Natural killer cell (primary cell): ENCODE measurements at regions not wholly inside any gene's neighbourhood (a gene's known extent, or its start where the extent isn't known, plus 50 kb on each side); places are given as distances from the start of the nearest gene placed in this dataset.

Source experiments
- ATAC-seq, 3 donors: fragments of 150-1000 bp in 2 of 3; fragments of 200-7000 bp in 1 of 3; cut with Tn5 transposase; 1 replicate in 1 of 3; 2 replicates in 2 of 3; pipeline ENCODE4 v1.10.0; 2021; ENCODE audit warnings: mild to moderate bottlenecking in 2 of 3, moderate library complexity in 2 of 3
- DNase-seq, 2 donors: peaks; one replicate each; pipeline versions ENCODE4 v3.0.0 to v3.0.0-alpha.2; 2013 to 2021; ENCODE audit warnings: mixed read lengths in 1 of 2
- H3K27ac ChIP-seq: one replicate; pipeline ENCODE4 v1.5.1; 2013; ENCODE audit warnings: mild to moderate bottlenecking, low read length
- H3K27me3 ChIP-seq: one replicate; pipeline ENCODE4 v1.6.1; 2013; ENCODE audit warnings: low read length; ENCODE audit not compliant: control insufficient read depth, insufficient read depth
- H3K36me3 ChIP-seq: one replicate; pipeline ENCODE4 v1.6.1; 2013; ENCODE audit warnings: low read length; ENCODE audit not compliant: control insufficient read depth, insufficient read depth
- H3K4me1 ChIP-seq: one replicate; pipeline ENCODE4 v1.6.1; 2013; ENCODE audit warnings: low read length; ENCODE audit not compliant: control insufficient read depth, insufficient read depth
- H3K4me3 ChIP-seq: one replicate; pipeline ENCODE4 v1.5.1; 2013; ENCODE audit warnings: low read length
- H3K9me3 ChIP-seq: one replicate; pipeline ENCODE4 v1.6.1; 2013; ENCODE audit warnings: low read length; ENCODE audit not compliant: control insufficient read depth, insufficient read depth
- H3K27ac Mint-ChIP-seq, 2 donors: one replicate each; pipeline ENCODE4 v1.8.0; 2022; ENCODE audit warnings: mild to moderate bottlenecking in 2 of 2, mixed read lengths in 2 of 2, moderate library complexity in 1 of 2
- H3K27me3 Mint-ChIP-seq, 2 donors: one replicate each; pipeline ENCODE4 v1.8.0; 2022; ENCODE audit warnings: low read depth in 2 of 2, mixed read lengths in 2 of 2
- H3K36me3 Mint-ChIP-seq: one replicate; pipeline ENCODE4 v1.8.0; 2022; ENCODE audit warnings: mixed read lengths
- H3K4me1 Mint-ChIP-seq, 2 donors: one replicate each; pipeline ENCODE4 v1.8.0; 2022; ENCODE audit warnings: mixed read lengths in 2 of 2
- H3K4me3 Mint-ChIP-seq: one replicate; pipeline ENCODE4 v1.8.0; 2022; ENCODE audit warnings: mild to moderate bottlenecking, moderate library complexity, mixed read lengths
- H3K9me3 Mint-ChIP-seq, 2 donors: one replicate each; pipeline ENCODE4 v1.8.0; 2022; ENCODE audit warnings: mixed read lengths in 2 of 2
- CTCF ChIP-seq: fragments of 200-600 bp; IDR thresholded peaks from one replicate; pipeline ENCODE4 v1.8.0; 2022; ENCODE audit warnings: antibody characterized with exemption
- WGBS: methylation state at CpG from one replicate; pipeline ENCODE4 v1.1.7; 2013; ENCODE audit warnings: missing lambda C conversion rate; ENCODE audit not compliant: insufficient coverage; 5-methylcytosine and 5-hydroxymethylcytosine counted together
- intact Hi-C: fragments of 100-400 bp; cut with micrococcal nuclease; formaldehyde crosslinking; loops from one replicate; pipeline ENCODE4 v1.14.2; 2022

GRCh38 chr4:41408859-41409593, 128.9 kb upstream of the LIMCH1 start:
- intact Hi-C loops, result no loop called here
- no peak for ATAC-seq

GRCh38 chr4:41409594-41409895, 128.4 kb upstream of the LIMCH1 start:
- ATAC-seq, result no peak
- no peaks in the 10 kb centered on the region for H3K9me3 ChIP-seq
- Mint-ChIP-seq H3K27ac (no peak overlapping the region), H3K4me1 (peaks cover 5% of the 10 kb centered on the region in 2 donors), H3K27me3 (peaks cover 3 to 13% of the 10 kb centered on the region in 2 donors), H3K9me3 (peaks cover 2 to 4% of the 10 kb centered on the region in 2 donors), H3K36me3 (no peaks in the 10 kb centered on the region), H3K4me3 (no peak overlapping the region)
- H3K36me3 ChIP-seq, result no peaks in the 10 kb centered on the region
- H3K4me1 ChIP-seq, result no peaks in the 10 kb centered on the region
- H3K27me3 ChIP-seq, result no peaks in the 10 kb centered on the region
- no peak for TF ChIP-seq CTCF
- no peak overlapping the region for H3K4me3 ChIP-seq
- DNase-seq, result no peak
- WGBS, result 100% methylated on average over 2 of the region's 2 CpGs
- intact Hi-C loops, result no loop called here
- no peak overlapping the region for H3K27ac ChIP-seq

More at GRCh38 chr4:41408859-41409593, 128.9 kb upstream of the LIMCH1 start:
- Histone ChIP-seq H3K36me3 (no peaks in the 10 kb centered on the region), H3K27me3 (no peaks in the 10 kb centered on the region), H3K4me1 (no peaks in the 10 kb centered on the region), H3K9me3 (no peaks in the 10 kb centered on the region), H3K27ac (no peak overlapping the region), H3K4me3 (no peak overlapping the region)
- peaks cover 5% of the 10 kb centered on the region in 2 donors for H3K4me1 Mint-ChIP-seq
- H3K27me3 Mint-ChIP-seq, result peaks cover 3 to 8% of the 10 kb centered on the region in 2 donors
- H3K9me3 Mint-ChIP-seq, result peaks cover 3 to 4% of the 10 kb centered on the region in 2 donors
- no peak overlapping the region for H3K27ac Mint-ChIP-seq
- TF ChIP-seq CTCF, result no peak
- no peaks in the 10 kb centered on the region for H3K36me3 Mint-ChIP-seq
- WGBS, result 80% methylated on average over 3 of the region's 4 CpGs
- no peak for DNase-seq
- no peak overlapping the region for H3K4me3 Mint-ChIP-seq

DNA sequence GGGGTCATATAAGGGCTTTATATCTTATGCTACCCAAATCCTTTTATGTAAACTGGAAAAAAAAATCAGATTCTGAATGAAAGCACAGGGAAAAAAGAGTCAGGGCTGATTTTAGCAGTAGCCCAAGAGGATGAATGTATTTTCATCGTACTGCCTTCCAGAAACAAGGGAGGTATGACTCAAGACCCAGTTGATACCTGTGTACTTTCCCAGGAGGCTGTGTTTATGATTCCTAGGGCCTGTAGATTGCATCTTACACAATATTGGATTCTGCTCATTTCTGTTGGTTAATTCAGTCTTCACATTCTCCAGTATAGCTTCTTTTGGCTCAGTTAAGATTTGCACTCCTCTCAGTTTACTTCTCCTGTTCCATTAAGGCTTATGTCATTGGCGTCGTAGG, 127.9 kb upstream of the LIMCH1 start:
- H3K9me3 ChIP-seq, result no peaks in the 10 kb centered on the region
- no peak overlapping the region for H3K27ac ChIP-seq
- Mint-ChIP-seq H3K27ac (no peak overlapping the region), H3K4me1 (peaks cover 5% of the 10 kb centered on the region in 2 donors), H3K9me3 (peaks cover 2 to 4% of the 10 kb centered on the region in 2 donors), H3K36me3 (no peaks in the 10 kb centered on the region), H3K27me3 (peaks cover 3 to 13% of the 10 kb centered on the region in 2 donors), H3K4me3 (no peak overlapping the region)
- ATAC-seq, result no peak
- WGBS, result 89% methylated on average over 3 of the region's 3 CpGs
- H3K27me3 ChIP-seq, result no peaks in the 10 kb centered on the region
- intact Hi-C loops, result no loop called here
- no peak overlapping the region for H3K4me3 ChIP-seq
- H3K4me1 ChIP-seq, result no peaks in the 10 kb centered on the region
- no peaks in the 10 kb centered on the region for H3K36me3 ChIP-seq
- no peak for TF ChIP-seq CTCF
- DNase-seq, result no peak
